ENCODE measurements at regions not wholly inside any gene's neighbourhood (a gene's known extent, or its start where the extent isn't known, plus 50 kb on each side); places are given as distances from the start of the nearest gene placed in this dataset.

- CTCF ChIA-PET, result no interaction called here
- Histone ChIP-seq H3K9me3 (no peaks in the 10 kb centered on the region), H3K4me2 (no peak overlapping the region), H3K4me3 (no peak overlapping the region), H3K4me1 (no peaks in the 10 kb centered on the region), H3K27ac (no peak overlapping the region)
- no peak for FAIRE-seq
- 35% methylated on average over 4 of the region's 4 CpGs for WGBS (ENCODE audit: missing lambda C conversion rate)
- no peak for TF ChIP-seq TFCP2L1 (CRISPR knock-in tag; IDR thresholded peaks at IDR 0.05)
- no peak for TF ChIP-seq KDM1A (IDR thresholded peaks at IDR 0.05; ENCODE audit: low read depth)
- no peak for TF ChIP-seq RAD21 (conservative IDR thresholded peaks at IDR 0.05 in 1 of 2, IDR thresholded peaks at IDR 0.05 in 1 of 2)
- no peak for TF ChIP-seq BHLHE40 (IDR thresholded peaks at IDR 0.05; ENCODE audit: low read depth, low read length)
- TF ChIP-seq GATA3 (IDR thresholded peaks at IDR 0.05; ENCODE audit: borderline replicate concordance), result no peak
- TF ChIP-seq, protein P1, sequence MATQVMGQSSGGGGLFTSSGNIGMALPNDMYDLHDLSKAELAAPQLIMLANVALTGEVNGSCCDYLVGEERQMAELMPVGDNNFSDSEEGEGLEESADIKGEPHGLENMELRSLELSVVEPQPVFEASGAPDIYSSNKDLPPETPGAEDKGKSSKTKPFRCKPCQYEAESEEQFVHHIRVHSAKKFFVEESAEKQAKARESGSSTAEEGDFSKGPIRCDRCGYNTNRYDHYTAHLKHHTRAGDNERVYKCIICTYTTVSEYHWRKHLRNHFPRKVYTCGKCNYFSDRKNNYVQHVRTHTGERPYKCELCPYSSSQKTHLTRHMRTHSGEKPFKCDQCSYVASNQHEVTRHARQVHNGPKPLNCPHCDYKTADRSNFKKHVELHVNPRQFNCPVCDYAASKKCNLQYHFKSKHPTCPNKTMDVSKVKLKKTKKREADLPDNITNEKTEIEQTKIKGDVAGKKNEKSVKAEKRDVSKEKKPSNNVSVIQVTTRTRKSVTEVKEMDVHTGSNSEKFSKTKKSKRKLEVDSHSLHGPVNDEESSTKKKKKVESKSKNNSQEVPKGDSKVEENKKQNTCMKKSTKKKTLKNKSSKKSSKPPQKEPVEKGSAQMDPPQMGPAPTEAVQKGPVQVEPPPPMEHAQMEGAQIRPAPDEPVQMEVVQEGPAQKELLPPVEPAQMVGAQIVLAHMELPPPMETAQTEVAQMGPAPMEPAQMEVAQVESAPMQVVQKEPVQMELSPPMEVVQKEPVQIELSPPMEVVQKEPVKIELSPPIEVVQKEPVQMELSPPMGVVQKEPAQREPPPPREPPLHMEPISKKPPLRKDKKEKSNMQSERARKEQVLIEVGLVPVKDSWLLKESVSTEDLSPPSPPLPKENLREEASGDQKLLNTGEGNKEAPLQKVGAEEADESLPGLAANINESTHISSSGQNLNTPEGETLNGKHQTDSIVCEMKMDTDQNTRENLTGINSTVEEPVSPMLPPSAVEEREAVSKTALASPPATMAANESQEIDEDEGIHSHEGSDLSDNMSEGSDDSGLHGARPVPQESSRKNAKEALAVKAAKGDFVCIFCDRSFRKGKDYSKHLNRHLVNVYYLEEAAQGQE (IDR thresholded peaks at IDR 0.05), result no peak
- TF ChIP-seq FOSL2 (IDR thresholded peaks at IDR 0.05), result no peak
- no peak for TF ChIP-seq FOSL2 (CRISPR knock-in tag; IDR thresholded peaks at IDR 0.05)
- DNase-seq (ENCODE audit: low read depth in 1 of 2, low spot score in 1 of 2), result no peak
- POLR2A ChIA-PET, result no interaction called here
- ATAC-seq, result no peak
Measured at GRCh38 chr6:143007646-143008045, 53.0 kb upstream of the AIG1 start.

DNA sequence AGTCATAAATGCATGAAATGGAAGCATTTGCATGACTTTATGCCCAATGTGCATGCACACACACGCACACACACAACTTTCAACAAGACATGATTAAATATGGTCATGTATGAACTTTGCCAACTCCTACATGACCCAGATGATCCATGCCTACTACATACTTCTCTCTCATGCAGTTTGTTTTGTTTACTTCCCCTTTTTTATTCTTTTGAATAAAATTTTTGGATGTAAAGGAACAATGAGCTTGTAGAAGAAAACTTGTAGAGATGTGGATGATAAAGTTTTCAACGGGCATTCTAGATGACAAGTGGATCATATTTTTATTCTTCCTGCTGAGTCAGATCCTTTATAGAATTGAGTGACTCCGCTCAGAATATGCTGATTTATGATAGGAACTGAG lies 50.8 kb upstream of the AIG1 start:
- Histone ChIP-seq H3K4me1 (no peaks in the 10 kb centered on the region), H3K4me2 (no peak overlapping the region), H3K27ac (no peak overlapping the region), H3K9me3 (no peaks in the 10 kb centered on the region), H3K4me3 (no peak overlapping the region)
- no peak for ATAC-seq
- ChIA-PET POLR2A (no interaction called here), CTCF (no interaction called here)
- FAIRE-seq, result no peak
- no peak for DNase-seq (ENCODE audit: low read depth in 1 of 2, low spot score in 1 of 2)
- WGBS (ENCODE audit: missing lambda C conversion rate), result 68% methylated on average over 3 of the region's 3 CpGs
- TF ChIP-seq ELK1 (IDR thresholded peaks at IDR 0.05; ENCODE audit: low read depth, low read length) (no peak), CHD2 (IDR thresholded peaks at IDR 0.05; ENCODE audit: low read length, partially characterized antibody) (no peak), TP53 (CRISPR knock-in tag; IDR thresholded peaks at IDR 0.05) (no peak), MYC (IDR thresholded peaks at IDR 0.05; ENCODE audit: borderline replicate concordance, low read length) (no peak), POLR2A (IDR thresholded peaks at IDR 0.05; ENCODE audit: low read length) (no peak), ZNF302 (CRISPR knock-in tag; IDR thresholded peaks at IDR 0.05) (no peak), RNF2 (IDR thresholded peaks at IDR 0.05; ENCODE audit: borderline replicate concordance, low read depth) (no peak), HEYL (CRISPR knock-in tag; IDR thresholded peaks at IDR 0.05) (no peak), SMC3 (IDR thresholded peaks at IDR 0.05) (no peak), MAZ (IDR thresholded peaks at IDR 0.05; ENCODE audit: borderline replicate concordance, low read depth, low read length) (no peak)
- TF ChIP-seq, protein P1 (IDR thresholded peaks at IDR 0.05), result no peak
- TF ChIP-seq, protein P2, sequence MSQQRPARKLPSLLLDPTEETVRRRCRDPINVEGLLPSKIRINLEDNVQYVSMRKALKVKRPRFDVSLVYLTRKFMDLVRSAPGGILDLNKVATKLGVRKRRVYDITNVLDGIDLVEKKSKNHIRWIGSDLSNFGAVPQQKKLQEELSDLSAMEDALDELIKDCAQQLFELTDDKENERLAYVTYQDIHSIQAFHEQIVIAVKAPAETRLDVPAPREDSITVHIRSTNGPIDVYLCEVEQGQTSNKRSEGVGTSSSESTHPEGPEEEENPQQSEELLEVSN (IDR thresholded peaks at IDR 0.05; ENCODE audit: borderline replicate concordance, low read depth), result no peak
- TF ChIP-seq, protein P3, sequence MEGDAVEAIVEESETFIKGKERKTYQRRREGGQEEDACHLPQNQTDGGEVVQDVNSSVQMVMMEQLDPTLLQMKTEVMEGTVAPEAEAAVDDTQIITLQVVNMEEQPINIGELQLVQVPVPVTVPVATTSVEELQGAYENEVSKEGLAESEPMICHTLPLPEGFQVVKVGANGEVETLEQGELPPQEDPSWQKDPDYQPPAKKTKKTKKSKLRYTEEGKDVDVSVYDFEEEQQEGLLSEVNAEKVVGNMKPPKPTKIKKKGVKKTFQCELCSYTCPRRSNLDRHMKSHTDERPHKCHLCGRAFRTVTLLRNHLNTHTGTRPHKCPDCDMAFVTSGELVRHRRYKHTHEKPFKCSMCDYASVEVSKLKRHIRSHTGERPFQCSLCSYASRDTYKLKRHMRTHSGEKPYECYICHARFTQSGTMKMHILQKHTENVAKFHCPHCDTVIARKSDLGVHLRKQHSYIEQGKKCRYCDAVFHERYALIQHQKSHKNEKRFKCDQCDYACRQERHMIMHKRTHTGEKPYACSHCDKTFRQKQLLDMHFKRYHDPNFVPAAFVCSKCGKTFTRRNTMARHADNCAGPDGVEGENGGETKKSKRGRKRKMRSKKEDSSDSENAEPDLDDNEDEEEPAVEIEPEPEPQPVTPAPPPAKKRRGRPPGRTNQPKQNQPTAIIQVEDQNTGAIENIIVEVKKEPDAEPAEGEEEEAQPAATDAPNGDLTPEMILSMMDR (IDR thresholded peaks at IDR 0.05), result no peak

Data from A549 (cell line).